WI38 (cell line): ENCODE measurements at regions not wholly inside any gene's neighbourhood (a gene's known extent, or its start where the extent isn't known, plus 50 kb on each side); places are given as distances from the start of the nearest gene placed in this dataset.

Experiments used
- H3K4me3 ChIP-seq: 2 replicates; pipeline ENCODE4 v1.5.1; 2011; ENCODE audit warnings: low read depth, mild to moderate bottlenecking, control low read depth, low read length
- TF ChIP-seq, protein P1 (sequence below): IDR thresholded peaks from 2 replicates; pipeline ENCODE4 v1.5.1; 2012; ENCODE audit warnings: low read depth, mild to moderate bottlenecking, control low read depth, low read length

DNA sequence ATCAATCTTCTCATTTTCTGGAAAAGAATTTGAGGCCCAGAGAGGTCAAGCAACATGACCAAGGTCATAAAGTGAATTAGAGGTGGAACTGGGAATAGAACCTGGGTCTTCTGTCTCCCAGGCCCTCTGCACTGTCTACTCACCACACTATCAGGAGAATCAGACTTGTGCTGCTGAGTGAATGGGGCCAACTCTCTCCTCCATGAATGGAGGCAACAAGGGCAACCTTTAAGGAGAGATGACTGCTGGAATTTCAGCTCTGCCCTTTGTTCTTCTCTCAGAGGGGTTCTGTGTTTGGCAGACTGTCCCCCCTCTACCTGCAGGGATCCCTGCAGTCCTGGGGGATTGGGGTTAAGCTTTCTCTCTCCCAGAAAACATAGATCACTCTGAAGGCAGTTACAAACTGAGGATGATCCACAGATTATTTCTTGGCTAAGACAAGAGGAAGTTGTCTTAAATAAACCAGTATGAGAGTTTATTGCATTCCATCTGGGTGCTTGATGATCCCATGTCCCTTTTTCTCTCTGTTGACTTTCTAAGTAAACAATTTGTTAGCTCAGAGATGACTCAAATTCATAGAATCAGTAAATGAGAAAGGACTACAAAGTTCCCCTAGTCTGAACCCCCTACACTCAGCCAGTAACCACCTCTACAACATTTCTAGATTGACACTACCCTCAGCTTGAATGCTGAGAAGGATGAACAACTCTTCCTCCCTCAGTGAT, 99.0 kb upstream of the LIPC start:
- peak overlapping the region; percentile 2; the same call in 1 of the 2 replicates for H3K4me3 ChIP-seq
- TF ChIP-seq, protein P1, sequence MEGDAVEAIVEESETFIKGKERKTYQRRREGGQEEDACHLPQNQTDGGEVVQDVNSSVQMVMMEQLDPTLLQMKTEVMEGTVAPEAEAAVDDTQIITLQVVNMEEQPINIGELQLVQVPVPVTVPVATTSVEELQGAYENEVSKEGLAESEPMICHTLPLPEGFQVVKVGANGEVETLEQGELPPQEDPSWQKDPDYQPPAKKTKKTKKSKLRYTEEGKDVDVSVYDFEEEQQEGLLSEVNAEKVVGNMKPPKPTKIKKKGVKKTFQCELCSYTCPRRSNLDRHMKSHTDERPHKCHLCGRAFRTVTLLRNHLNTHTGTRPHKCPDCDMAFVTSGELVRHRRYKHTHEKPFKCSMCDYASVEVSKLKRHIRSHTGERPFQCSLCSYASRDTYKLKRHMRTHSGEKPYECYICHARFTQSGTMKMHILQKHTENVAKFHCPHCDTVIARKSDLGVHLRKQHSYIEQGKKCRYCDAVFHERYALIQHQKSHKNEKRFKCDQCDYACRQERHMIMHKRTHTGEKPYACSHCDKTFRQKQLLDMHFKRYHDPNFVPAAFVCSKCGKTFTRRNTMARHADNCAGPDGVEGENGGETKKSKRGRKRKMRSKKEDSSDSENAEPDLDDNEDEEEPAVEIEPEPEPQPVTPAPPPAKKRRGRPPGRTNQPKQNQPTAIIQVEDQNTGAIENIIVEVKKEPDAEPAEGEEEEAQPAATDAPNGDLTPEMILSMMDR, result no peak

DNA sequence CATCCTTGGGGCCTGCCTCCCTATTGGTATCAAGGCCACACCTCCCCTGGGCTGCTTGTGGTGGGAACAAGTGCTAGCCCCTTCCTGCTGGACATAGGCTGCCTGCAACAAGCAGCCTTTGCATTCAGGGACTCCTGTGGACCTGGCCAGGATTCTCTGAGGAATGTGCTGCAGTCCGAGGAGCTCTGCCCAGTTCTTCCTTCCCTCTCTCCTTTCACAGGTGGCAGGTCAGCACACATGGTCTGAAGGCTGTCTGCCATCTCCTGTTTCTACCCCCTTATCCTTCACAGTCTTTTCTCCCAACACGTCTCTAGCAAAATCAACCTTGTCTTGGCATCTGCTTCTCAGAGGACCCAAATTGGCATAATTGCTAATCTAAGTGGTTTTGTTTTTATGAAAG, 97.0 kb upstream of the LIPC start:
- TF ChIP-seq, protein P1, result no peak
- no peak overlapping the region for H3K4me3 ChIP-seq

DNA sequence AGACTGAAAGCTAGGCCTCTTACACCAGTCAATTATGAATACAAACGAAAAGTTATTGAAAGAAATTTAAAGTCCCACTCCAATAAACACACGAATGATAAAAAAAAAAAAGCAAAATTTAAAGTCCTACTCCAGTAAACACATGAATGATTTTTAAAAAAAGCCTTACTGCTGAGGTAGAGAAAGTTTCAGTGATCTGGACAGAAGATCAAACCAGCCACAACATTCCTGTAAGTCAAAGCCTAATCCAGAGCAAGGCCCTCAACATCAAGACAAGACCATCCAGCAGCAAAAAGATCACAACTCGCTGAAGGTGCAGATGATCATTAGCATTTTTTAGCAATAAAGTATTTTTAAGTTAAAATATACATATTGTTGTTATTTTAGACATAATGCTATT, 95.6 kb upstream of the LIPC start:
- TF ChIP-seq, protein P1, result no peak
- no peak overlapping the region for H3K4me3 ChIP-seq

DNA sequence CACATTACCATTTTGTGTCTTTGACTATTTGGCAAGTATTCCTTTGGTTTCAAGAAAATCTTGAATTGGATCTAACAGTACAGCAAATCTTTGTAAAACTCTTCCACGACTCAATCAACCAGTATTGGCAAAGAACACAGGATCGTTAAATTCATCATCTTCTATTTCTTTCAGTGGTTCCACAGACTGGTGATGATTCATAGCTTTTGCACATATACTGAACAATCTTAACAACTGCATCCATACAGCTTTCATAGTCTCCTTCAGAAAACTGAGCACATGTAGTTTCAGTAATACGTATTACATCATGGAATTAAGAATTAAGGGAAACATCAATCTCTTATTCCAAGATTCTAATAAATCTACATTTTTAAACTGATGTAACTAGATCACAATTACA, 91.6 kb upstream of the LIPC start:
- H3K4me3 ChIP-seq, result no peak overlapping the region
- TF ChIP-seq, protein P1, result no peak

DNA sequence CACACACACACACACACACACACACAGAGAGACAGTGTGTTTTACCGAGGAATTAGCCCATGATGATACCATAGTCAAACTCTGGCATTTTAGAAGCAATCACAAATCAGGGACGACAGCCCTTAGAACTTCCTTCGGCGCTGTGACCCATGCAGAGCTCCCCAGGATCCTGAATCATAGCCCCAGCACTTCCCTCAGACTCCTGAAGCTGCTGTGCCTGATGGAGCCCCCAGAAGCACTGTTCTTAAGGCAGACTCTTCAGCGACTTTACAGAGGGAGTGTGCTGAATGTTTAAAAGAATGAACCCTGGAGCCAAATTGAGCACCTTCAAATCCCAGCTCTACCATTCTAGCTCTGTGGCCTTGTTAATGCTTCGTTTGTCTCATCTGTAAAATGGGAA, 89.3 kb upstream of the LIPC start:
- no peak overlapping the region for H3K4me3 ChIP-seq
- TF ChIP-seq, protein P1, result no peak

DNA sequence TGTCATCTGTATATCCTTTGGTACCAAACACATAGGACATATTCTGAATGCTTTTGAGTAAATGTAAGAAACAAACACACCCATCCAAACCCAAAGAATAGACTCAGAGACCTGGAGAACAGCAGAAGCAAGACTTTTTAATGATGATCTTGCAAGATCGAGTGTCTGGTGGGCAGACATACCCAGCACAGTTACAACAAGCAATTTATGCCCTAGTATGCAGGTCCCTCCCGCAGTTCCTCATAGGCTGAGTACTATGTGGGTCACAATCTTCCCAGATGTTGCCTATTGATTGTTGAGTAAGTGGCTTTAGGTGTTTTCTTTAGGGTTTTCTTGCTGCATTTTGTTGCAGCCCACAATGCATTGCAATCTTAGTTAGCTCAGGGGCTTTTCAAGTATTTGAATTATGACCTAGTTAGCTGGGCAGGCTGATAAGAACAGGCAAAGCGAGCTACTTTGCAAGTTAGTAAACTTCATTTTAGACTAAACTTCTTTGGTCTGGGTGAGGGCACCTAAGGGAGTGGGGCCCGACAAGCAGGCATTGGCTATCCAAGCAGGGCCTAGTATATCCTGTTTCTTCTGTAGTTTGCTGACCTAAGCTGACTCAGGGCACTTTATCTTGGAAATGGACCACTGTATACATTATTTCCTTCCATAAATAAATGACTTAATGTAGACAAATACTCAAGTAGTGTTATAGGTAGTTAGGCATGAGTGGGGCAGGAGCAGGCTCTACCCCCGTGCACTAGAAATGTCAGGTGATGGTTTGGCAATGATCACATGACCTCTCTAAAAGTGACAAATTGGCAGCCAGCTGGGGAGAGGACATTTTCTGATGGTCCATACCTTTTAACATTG, 87.3 kb upstream of the LIPC start:
- no peak overlapping the region for H3K4me3 ChIP-seq
- TF ChIP-seq, protein P1, result no peak

DNA sequence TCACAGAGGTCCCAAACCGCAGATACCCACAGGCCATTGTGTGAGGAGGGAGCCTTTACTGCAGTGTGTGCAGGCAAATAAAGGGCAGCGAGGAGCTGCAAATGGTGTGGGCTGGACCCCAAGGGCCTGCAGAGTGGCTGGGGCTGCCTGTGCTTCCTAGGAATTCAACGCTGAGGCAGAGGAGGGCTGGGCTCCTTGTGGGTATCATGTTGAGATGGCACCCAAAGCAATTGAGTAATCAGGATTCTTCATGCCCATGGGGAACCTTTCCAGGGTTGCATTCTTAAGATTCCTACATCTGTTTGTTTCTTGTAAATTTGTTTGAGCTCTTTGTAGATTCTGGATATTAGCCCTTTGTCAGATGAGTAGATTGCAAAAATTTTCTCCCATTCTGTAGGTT, 85.4 kb upstream of the LIPC start:
- H3K4me3 ChIP-seq, result no peak overlapping the region
- TF ChIP-seq, protein P1, result no peak
